GM18951 (cell line): ENCODE measurements at regions not wholly inside any gene's neighbourhood (a gene's known extent, or its start where the extent isn't known, plus 50 kb on each side); places are given as distances from the start of the nearest gene placed in this dataset.

ENCODE experiments used
- POLR2A ChIP-seq: IDR thresholded peaks from 4 replicates; pipeline ENCODE4 v1.6.1; 2011; ENCODE audit warnings: mild to moderate bottlenecking; ENCODE audit not compliant: insufficient read length, insufficient read depth; ENCODE audit errors: extremely low read depth
- in situ Hi-C: fragments of 300-500 bp; cut with MboI; formaldehyde crosslinking; loops from one replicate; pipeline ENCODE4 v1.12.0; 2022; ENCODE audit warnings: low sequenced_read_pairs, mixed read lengths, inconsistent platforms; ENCODE audit not compliant: unreplicated experiment

DNA sequence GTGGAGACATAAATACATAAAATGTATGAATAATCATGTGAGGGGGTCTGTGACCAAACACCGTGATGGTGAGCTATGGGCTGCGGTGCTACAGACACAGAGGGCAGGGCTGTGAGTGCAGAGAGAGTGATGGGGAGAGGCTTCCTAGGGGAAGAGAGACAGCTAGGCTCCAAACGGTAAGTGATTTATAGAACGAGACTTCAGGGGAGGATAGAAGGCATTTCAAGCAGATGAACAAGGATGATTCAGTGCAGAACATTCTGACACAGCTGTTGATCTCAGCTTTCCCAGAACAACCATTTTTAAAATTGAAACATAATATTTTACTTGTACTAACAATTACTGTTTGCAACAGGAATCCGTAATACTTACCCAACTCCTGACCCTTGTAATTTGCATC is 100.7 kb downstream of the GAS1 start:
- in situ Hi-C loops = no loop called here
- TF ChIP-seq POLR2A = no peak

DNA sequence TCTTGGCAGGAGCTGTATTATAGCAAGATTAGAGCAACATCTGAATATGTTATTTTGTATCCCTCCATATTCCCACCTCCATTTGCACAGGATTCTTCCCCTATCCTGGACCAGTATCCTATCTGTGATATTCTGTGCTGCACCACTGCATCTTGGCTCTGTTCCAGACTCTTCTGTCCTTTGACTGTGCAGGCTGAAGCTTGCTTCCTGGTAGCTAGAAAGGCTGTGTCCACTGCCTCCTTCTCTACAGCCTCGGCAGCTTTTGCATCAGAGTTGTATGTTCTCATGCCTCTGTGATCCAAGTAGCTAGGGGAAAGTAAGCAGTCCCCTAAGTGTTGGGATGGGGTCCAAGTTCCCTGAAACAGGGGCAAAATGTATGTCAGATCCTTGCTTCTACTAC is 104.1 kb downstream of the GAS1 start:
- TF ChIP-seq POLR2A = no peak
- in situ Hi-C loops = no loop called here

DNA sequence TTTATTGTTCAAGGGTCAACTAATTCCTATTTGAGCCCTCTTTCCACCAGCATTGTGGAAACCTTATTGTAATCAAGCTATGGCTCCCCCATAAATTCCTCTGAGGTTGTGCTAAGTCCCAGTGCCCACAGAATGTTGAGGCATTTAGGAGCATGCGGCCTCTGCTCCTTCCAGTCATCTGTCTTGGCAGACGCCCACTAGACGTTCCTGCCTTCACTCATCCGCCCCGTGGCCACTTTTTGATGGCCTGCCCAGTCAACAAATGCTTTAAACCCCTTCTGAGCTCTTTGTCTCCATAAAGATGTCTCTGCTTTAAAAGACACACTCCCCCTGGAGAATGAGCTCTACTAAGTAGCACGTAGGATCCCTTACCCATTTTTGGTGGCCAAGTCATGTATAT is 104.7 kb downstream of the GAS1 start:
- in situ Hi-C loops = no loop called here
- no peak for TF ChIP-seq POLR2A

DNA sequence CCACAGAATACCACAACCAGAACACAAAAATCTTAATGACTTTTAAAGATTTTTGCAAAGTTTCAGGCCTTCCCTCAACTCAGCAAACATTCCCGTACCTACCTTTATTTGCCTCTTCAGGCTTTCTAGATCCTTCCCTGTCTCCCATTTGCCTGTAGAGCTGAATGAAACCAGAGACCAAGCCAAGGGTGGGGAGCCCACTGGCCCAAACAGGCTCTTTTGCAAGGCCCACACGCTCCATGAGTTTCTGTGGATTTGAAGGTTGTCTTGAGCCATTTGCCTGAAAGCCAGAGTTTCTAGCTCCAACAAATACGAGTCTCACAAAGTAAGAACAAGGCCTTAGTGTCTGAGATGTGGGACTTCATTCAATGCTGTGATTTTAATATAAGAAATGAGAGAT is 107.8 kb downstream of the GAS1 start:
- in situ Hi-C loops = no loop called here

DNA sequence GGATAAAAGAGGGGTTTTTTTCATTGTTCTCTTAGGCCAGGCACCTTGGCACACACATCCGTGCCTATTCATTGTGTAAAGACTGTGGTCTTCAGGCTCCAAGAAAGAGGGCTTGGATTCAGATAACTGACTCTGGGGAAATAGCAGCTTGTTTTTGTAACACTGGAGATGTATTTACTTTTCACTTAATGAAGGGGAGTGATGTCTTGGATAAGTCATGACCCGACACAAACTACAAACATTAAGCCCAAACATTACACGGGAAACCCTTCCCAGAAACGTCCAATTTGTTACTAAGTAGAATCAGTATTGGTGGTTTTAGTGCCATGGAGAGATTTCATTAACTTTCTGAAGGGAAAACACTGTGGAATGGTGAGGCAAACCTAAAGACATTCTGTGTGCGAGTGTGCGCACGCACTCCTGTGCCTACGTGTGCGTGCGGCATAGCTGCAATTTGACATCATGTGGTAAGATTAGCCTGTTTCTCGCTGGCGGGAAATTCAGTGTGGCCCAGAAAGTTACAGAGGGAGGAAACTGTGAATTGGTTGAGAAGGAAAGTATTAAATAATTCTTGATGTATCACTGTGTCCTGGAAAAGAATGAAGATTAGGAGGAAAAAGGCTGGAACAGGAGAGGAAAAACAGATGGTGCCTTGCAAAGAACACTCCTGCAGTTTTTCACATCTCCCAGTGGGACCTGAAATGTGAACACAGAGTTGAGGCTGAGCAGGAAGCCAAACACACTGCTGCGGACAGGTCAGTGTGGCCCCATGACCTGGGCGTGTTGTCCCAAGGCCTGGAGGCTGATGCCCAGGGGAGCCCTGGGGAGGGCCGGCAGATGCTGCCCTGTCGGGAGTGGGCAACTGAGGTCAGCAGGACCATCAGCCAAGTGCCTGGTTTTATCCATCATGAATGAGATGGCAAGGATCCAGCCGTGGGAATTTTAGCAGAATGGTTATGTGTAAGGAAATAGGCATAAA is 108.5 kb downstream of the GAS1 start:
- TF ChIP-seq POLR2A = no peak
- in situ Hi-C loops = no loop called here

More for the DNA sequence above, 107.8 kb downstream of the GAS1 start:
- TF ChIP-seq POLR2A = no peak

DNA sequence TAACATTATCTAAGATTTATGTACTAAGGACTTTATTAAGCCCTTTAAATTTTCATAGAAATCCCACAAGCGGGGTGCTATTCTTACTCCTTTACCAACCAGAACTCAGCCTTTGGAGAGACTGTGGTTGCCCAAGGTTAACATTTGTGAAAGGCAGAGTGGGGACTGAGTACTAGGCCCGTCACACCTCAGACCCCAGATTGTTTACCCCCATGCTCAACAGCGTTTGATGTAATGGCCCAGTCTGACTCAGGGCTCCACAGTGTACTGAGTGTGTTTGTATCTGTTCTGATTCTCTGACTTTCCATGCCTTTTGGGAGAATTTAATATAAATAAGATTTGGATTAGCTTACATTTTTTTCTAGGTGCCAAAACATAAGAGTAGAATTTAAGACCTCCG is 110.0 kb downstream of the GAS1 start:
- no peak for TF ChIP-seq POLR2A
- in situ Hi-C loops = no loop called here

DNA sequence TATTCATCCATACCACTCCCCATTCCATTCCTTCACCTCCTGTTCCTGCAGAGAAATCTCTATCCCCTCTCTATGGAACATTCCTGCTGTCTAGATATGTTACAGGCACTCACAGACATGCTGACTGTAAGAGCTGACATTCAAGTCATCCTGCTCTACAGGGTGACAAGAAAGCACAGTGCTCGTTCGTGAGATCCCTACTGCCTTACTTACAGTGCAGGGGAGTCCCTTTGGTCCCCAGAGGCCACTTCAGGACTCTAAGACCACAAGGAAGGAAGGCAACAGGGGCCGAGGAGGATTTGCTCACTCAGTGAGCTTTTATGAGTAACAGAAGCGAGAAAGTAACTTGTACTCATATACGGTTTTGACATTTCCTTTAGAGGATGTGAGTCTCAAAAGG is 110.5 kb downstream of the GAS1 start:
- in situ Hi-C loops = no loop called here
- TF ChIP-seq POLR2A = no peak

DNA sequence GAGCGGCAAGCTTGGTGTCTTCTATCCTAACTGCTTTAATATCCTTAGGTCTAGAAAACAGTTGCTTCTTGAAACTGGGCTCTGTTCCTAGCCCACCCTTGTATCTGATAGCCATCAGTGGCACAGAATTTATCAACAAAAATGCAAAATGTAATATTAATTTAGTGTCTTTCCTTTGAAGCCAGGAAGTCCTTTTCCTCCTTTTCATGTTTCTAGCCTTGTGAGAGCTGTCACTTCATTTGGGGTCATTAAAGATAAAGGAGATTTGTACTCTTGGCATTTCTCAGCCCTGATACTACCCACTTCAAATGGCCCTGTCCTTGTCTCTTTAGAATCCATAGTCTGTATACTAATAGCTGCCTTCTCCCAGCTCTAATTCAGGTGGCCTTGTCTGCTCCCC is 111.0 kb downstream of the GAS1 start:
- TF ChIP-seq POLR2A = no peak
- in situ Hi-C loops = no loop called here

DNA sequence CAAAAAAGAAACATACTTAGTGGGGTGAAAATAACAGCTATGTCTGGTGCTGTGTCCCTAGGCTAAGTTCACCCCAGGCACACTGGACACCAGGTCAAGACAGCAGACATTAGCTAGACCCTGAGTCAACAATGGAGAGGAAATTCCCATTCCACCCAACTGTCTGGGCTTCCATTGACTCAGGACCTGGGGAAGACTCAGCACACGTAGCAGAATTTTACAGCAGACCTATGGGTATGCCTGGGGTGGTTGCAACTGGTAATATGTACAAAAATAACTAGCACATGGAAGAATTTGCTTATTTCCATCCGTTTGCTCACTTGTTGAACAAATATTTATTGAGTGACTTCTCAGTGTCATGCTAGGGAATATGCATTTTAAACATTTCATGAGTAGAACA is 117.0 kb downstream of the GAS1 start:
- TF ChIP-seq POLR2A = no peak
- in situ Hi-C loops = no loop called here

DNA sequence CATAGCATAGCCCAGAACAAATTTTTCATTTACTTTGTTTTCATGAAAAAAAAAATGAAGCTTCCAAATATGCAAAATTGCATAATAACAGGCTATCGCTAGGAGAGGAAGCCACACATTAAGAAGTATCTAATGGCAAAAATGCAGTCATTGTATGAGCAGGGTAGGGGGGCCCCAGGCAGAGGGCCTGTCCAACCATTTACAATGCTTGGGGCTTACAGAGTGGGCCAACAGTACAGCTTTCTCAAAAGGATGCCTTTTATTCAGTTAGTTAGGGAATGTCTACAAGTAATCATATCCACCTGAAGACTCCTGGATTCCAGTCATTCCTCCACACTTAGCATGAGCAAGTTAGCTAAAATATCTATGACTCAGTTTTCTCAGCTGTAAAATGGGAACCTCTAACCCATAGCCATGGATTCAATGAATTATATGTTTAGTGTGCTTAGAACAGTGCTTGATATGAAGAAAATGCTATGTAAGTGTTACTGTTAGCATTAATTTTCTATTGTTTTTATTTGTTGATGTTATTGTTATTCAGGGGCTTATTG is 117.7 kb downstream of the GAS1 start:
- in situ Hi-C loops = no loop called here
- no peak for TF ChIP-seq POLR2A

DNA sequence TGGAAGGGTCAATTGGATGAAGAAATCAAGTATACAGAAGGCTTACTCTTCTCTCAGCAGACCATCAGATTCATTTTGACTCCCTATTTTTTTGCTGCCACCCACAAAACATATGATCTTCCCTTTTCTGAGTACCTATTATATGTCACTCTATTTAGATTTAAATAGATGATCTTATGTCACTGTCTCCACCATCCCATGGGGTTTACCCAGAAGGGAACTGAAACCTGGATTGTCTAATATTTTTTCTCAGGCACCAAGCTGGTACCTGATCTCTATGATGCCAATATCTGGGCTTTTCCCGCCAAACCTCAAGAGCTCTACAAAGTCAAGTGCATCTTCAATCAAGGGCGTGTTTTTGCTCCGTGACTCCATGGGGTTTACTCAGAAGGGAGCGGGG is 118.7 kb downstream of the GAS1 start:
- in situ Hi-C loops = no loop called here
- TF ChIP-seq POLR2A = no peak

DNA sequence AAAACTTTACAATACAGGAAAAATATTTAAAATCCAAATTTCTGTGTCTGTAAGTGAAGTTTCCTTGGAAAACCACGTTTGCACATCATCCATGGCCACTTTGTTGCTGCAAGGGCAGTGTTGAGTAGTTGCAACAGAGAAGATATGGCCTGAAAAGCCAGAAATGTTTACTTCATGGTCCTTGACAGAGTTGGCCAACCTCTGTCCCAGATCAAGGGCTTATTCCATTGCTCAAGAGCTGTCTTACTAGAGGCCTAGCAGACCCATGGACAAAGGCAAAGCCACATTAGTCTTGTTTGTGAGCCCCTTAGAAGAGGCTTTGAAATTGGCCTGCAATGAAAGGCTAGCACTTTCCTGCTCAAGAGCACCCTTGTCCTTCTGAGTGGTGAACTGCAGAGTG is 119.4 kb downstream of the GAS1 start:
- TF ChIP-seq POLR2A = no peak
- in situ Hi-C loops = no loop called here

DNA sequence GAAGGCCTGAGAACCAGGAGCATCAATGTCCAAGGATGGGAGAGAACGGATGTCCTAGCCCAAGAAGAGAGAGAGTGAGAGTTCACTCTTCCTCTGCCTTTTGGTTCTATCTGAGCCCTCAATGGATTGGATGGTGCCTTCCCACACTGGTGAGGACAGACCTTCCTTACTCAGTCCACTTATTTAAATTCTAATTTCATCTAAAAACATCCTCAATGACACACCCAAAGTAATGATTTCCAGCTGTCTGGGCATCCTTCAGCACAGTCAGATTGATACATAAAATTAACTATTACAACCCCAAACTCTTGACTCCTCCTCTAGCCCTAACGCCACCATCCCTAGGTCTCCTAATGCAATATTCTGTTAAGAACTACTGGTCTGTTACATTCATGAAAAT is 122.0 kb downstream of the GAS1 start:
- in situ Hi-C loops = no loop called here
- no peak for TF ChIP-seq POLR2A
